ENCODE measurements at regions not wholly inside any gene's neighbourhood (a gene's known extent, or its start where the extent isn't known, plus 50 kb on each side); places are given as distances from the start of the nearest gene placed in this dataset.
"Not testable (repeated sequence)": the region's sequence is repeated elsewhere in the genome, so short reads cannot be mapped to it uniquely, and the experiment has no call there.

GRCh38 chr1:54471588-54471987 is 65.4 kb upstream of the SSBP3 start:
- ATAC-seq (no peak), DNase-seq (no peak)
- Histone ChIP-seq H3K36me3 (no peaks in the 10 kb centered on the region), H3K4me1 (peaks cover 12% of the 10 kb centered on the region), H3K27me3 (ENCODE audit: low read depth) (peaks cover 27% of the 10 kb centered on the region), H3K9me3 (no peaks in the 10 kb centered on the region), H3K4me3 (no peak overlapping the region), H3K27ac (no peak overlapping the region)
- no peak for TF ChIP-seq CTCF (IDR thresholded peaks at IDR 0.05)
- intact Hi-C loops (cut with DNase I), result no loop called here

GRCh38 chr1:54469444-54469843 is 63.2 kb upstream of the SSBP3 start:
- H3K4me3 ChIP-seq; H3K36me3 ChIP-seq; H3K27ac ChIP-seq; DNase-seq; ATAC-seq; intact Hi-C loops (cut with DNase I); H3K9me3 ChIP-seq: not testable (repeated sequence)
- H3K4me1 ChIP-seq, result peaks cover 11% of the 10 kb centered on the region
- H3K27me3 ChIP-seq (ENCODE audit: low read depth), result peaks cover 13% of the 10 kb centered on the region

- H3K4me3 ChIP-seq; DNase-seq; H3K27ac ChIP-seq; intact Hi-C loops (cut with DNase I); H3K36me3 ChIP-seq; H3K9me3 ChIP-seq; H3K27me3 ChIP-seq (ENCODE audit: low read depth); ATAC-seq: not testable (repeated sequence)
- H3K4me1 ChIP-seq, result peaks cover 16% of the 10 kb centered on the region
These were observed 62.3 kb upstream of the SSBP3 start for GRCh38 chr1:54468288-54469084.

- TF ChIP-seq CTCF (IDR thresholded peaks at IDR 0.05), result no peak
- peaks cover 20% of the 10 kb centered on the region for H3K4me1 ChIP-seq
- ATAC-seq, result no peak
- no peaks in the 10 kb centered on the region for H3K36me3 ChIP-seq
- no peak overlapping the region for H3K4me3 ChIP-seq
- no peaks in the 10 kb centered on the region for H3K9me3 ChIP-seq
- DNase-seq, result no peak
- H3K27ac ChIP-seq, result peak overlapping the region; percentile 10
- no peaks in the 10 kb centered on the region for H3K27me3 ChIP-seq (ENCODE audit: low read depth)
- intact Hi-C loops (cut with DNase I), result no loop called here
These were observed 59.2 kb upstream of the SSBP3 start for GRCh38 chr1:54465351-54465811.

GRCh38 chr1:54464477-54465146 is 58.4 kb upstream of the SSBP3 start:
- no peak for TF ChIP-seq CTCF (IDR thresholded peaks at IDR 0.05)
- Histone ChIP-seq H3K27me3 (ENCODE audit: low read depth) (no peaks in the 10 kb centered on the region), H3K27ac (peak overlapping the region; percentile 10), H3K4me1 (peaks cover 20% of the 10 kb centered on the region), H3K9me3 (no peaks in the 10 kb centered on the region), H3K36me3 (no peaks in the 10 kb centered on the region), H3K4me3 (no peak overlapping the region)
- ATAC-seq (peak; percentile 21 to 26), DNase-seq (no peak)
- intact Hi-C loops (cut with DNase I), result no loop called here

- Histone ChIP-seq H3K27me3 (ENCODE audit: low read depth) (no peaks in the 10 kb centered on the region), H3K4me3 (no peak overlapping the region), H3K27ac (no peak overlapping the region), H3K36me3 (no peaks in the 10 kb centered on the region), H3K4me1 (peaks cover 20% of the 10 kb centered on the region), H3K9me3 (no peaks in the 10 kb centered on the region)
- DNase-seq (no peak), ATAC-seq (no peak)
- no peak for TF ChIP-seq CTCF (IDR thresholded peaks at IDR 0.05)
- intact Hi-C loops (cut with DNase I), result no loop called here
These were observed 57.9 kb upstream of the SSBP3 start for GRCh38 chr1:54464031-54464476.
